B cell (primary cell): ENCODE measurements at regions not wholly inside any gene's neighbourhood (a gene's known extent, or its start where the extent isn't known, plus 50 kb on each side); places are given as distances from the start of the nearest gene placed in this dataset.

Experiments used
- ATAC-seq: fragments of 200-7000 bp; cut with Tn5 transposase; one replicate; pipeline ENCODE4 v1.10.0; 2021; ENCODE audit warnings: low read depth, mild to moderate bottlenecking, moderate number of reproducible peaks, moderate library complexity
- CTCF ChIA-PET: fragments of 350-600 bp; sonication (Branson Sonifier 250); formaldehyde crosslinking; loops from one replicate; lab custom pipeline; 2021; ENCODE audit warnings: antibody characterized with exemption, inconsistent platforms; lab: Charles Lee
- POLR2A ChIA-PET: fragments of 350-600 bp; sonication (Branson Sonifier 250); formaldehyde crosslinking; loops from one replicate; lab custom pipeline; 2021; ENCODE audit warnings: antibody characterized with exemption; lab: Charles Lee
- DNase-seq: peaks from one replicate; pipeline ENCODE4 v3.0.0; 2013
- H2AFZ ChIP-seq: 2 replicates; pipeline ENCODE4 v1.6.1; 2012; ENCODE audit warnings: mild to moderate bottlenecking, low read depth, low read length; ENCODE audit not compliant: insufficient read depth, poor library complexity, severe bottlenecking
- H3K27ac ChIP-seq, 2 donors: 1 replicate in 1 of 2; 2 replicates in 1 of 2; pipeline ENCODE4 v1.5.1; 2012 to 2013; ENCODE audit warnings: low read length in 2 of 2, mild to moderate bottlenecking in 2 of 2, moderate library complexity in 1 of 2
- H3K27me3 ChIP-seq, 4 experiments: fragments of 200-600 bp in 1 of 4; sonication (generic) in 1 of 4; replicated peaks in 1 of 4; 1 replicate in 2 of 4; 2 replicates in 2 of 4; pipeline versions ENCODE4 v1.6.1 to v1.7.0; 2013 to 2016; ENCODE audit warnings: low read length in 3 of 4, mild to moderate bottlenecking in 2 of 4, mixed read lengths in 1 of 4, moderate library complexity in 1 of 4; ENCODE audit not compliant: insufficient read depth in 4 of 4, control insufficient read depth in 3 of 4; ENCODE audit errors: control extremely low read depth in 1 of 4
- H3K36me3 ChIP-seq, 2 experiments: replicated peaks in 1 of 2; 1 replicate in 1 of 2; 2 replicates in 1 of 2; pipeline versions ENCODE4 v1.6.1 to v1.7.1; 2013; ENCODE audit warnings: low read length in 1 of 2; ENCODE audit not compliant: insufficient read depth in 2 of 2, control insufficient read depth in 1 of 2; ENCODE audit errors: control extremely low read depth in 1 of 2, extremely low read depth in 1 of 2
- H3K4me1 ChIP-seq, 2 donors: fragments of 200-600 bp in 1 of 2; sonication (generic) in 1 of 2; 1 replicate in 1 of 2; 2 replicates in 1 of 2; pipeline versions ENCODE4 v1.5.1 to v1.6.1; 2013 to 2017; ENCODE audit warnings: low read length in 2 of 2; ENCODE audit not compliant: control insufficient read depth in 2 of 2, insufficient read depth in 2 of 2
- H3K4me2 ChIP-seq: replicated peaks from 2 replicates; pipeline ENCODE3; 2012; ENCODE audit warnings: mild to moderate bottlenecking, low read depth, low read length; ENCODE audit not compliant: poor library complexity, severe bottlenecking
- H3K4me3 ChIP-seq, 5 experiments: fragments of 200-600 bp in 1 of 5; sonication (generic) in 1 of 5; 1 replicate in 3 of 5; 2 replicates in 2 of 5; pipeline versions ENCODE4 v1.5.1 to v1.7.0; 2011 to 2016; ENCODE audit warnings: low read length in 4 of 5, mild to moderate bottlenecking in 4 of 5, low read depth in 2 of 5, control low read depth in 1 of 5, moderate library complexity in 1 of 5; ENCODE audit not compliant: insufficient read depth in 1 of 5; ENCODE audit errors: control extremely low read depth in 1 of 5, extremely low read depth in 1 of 5
- H3K79me2 ChIP-seq: fragments of 200-600 bp; sonication (generic); one replicate; pipeline ENCODE4 v1.6.0; 2016; ENCODE audit warnings: low read length; ENCODE audit not compliant: control insufficient read depth, insufficient read depth
- H3K9ac ChIP-seq: fragments of 200-600 bp; sonication (generic); 2 replicates; pipeline ENCODE4 v1.6.1; 2017; ENCODE audit warnings: mild to moderate bottlenecking, low read length, moderate library complexity
- H3K9me3 ChIP-seq, 3 donors: one replicate each; pipeline versions ENCODE4 v1.6.1 to v1.7.1; 2013; ENCODE audit warnings: low read length in 2 of 3; ENCODE audit not compliant: control insufficient read depth in 2 of 3, insufficient read depth in 1 of 3; ENCODE audit errors: control extremely low read depth in 1 of 3
- H4K20me1 ChIP-seq: 2 replicates; pipeline ENCODE4 v1.6.0; 2012; ENCODE audit warnings: mild to moderate bottlenecking, low read length; ENCODE audit not compliant: insufficient read depth, control insufficient read depth, poor library complexity, severe bottlenecking
- H3K27ac Mint-ChIP-seq: one replicate; pipeline ENCODE4 v1.8.0; 2021; ENCODE audit warnings: mixed read lengths
- H3K27me3 Mint-ChIP-seq: one replicate; pipeline ENCODE4 v1.8.0; 2021; ENCODE audit warnings: mixed read lengths
- H3K4me1 Mint-ChIP-seq: one replicate; pipeline ENCODE4 v1.8.0; 2021; ENCODE audit warnings: mixed read lengths
- H3K4me3 Mint-ChIP-seq: one replicate; pipeline ENCODE4 v1.8.0; 2021; ENCODE audit warnings: mixed read lengths
- H3K9me3 Mint-ChIP-seq: one replicate; pipeline ENCODE4 v1.8.0; 2022; ENCODE audit warnings: mixed read lengths; ENCODE audit not compliant: insufficient read depth
- EZH2 ChIP-seq: IDR thresholded peaks from 2 replicates; pipeline ENCODE4 v1.6.1; 2012; ENCODE audit warnings: borderline replicate concordance, low read depth, mild to moderate bottlenecking, moderate library complexity, low read length; ENCODE audit not compliant: insufficient read depth, poor library complexity, severe bottlenecking
- WGBS: methylation state at CpG from one replicate; pipeline ENCODE4 v1.1.5; 2013; ENCODE audit warnings: missing lambda C conversion rate; ENCODE audit not compliant: insufficient coverage; 5-methylcytosine and 5-hydroxymethylcytosine counted together
- intact Hi-C: fragments of 100-400 bp; cut with micrococcal nuclease; formaldehyde crosslinking; loops from one replicate; pipeline ENCODE4 v1.10.0; 2022
- TF ChIP-seq, protein P1 (sequence below): fragments of 200-600 bp; IDR thresholded peaks from one replicate; pipeline ENCODE4 v1.8.0; 2022; ENCODE audit warnings: antibody characterized with exemption, mild to moderate bottlenecking

DNA sequence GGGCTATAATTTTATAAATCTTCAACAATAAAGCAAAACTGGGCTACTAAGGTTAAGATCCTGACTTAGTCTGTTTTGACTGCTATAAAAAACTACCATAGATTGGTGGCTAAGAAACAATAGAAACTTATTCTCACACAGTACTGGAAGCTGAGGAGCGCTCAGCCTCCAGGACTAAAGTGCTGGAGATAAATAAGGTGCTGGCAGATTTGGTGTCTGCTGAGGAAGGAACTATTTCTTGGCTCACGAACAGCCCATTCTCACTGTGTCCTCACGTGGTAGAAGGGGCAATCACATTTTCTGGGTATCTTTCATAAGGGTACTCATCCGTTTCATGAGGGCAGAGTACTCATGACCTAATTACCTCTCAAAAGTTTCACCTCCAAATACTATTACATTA, 166.8 kb upstream of the CBLB start:
- peaks cover 4% of the 10 kb centered on the region for H3K9me3 Mint-ChIP-seq
- intact Hi-C loops, result no loop called here
- H3K4me3 Mint-ChIP-seq, result no peak overlapping the region
- Histone ChIP-seq H4K20me1 (no peaks in the 10 kb centered on the region), H3K4me3 (no peak overlapping the region), H3K9ac (no peak overlapping the region), H3K27ac (no peak overlapping the region), H3K4me2 (no peak overlapping the region), H2AFZ (no peak overlapping the region), H3K36me3 (no peaks in the 10 kb centered on the region), H3K9me3 (peaks cover 0 to 4% (median 0%) of the 10 kb centered on the region in 3 donors), H3K79me2 (no peaks in the 10 kb centered on the region), H3K4me1 (no peaks in the 10 kb centered on the region), H3K27me3 (no peaks in the 10 kb centered on the region)
- TF ChIP-seq, protein P1, sequence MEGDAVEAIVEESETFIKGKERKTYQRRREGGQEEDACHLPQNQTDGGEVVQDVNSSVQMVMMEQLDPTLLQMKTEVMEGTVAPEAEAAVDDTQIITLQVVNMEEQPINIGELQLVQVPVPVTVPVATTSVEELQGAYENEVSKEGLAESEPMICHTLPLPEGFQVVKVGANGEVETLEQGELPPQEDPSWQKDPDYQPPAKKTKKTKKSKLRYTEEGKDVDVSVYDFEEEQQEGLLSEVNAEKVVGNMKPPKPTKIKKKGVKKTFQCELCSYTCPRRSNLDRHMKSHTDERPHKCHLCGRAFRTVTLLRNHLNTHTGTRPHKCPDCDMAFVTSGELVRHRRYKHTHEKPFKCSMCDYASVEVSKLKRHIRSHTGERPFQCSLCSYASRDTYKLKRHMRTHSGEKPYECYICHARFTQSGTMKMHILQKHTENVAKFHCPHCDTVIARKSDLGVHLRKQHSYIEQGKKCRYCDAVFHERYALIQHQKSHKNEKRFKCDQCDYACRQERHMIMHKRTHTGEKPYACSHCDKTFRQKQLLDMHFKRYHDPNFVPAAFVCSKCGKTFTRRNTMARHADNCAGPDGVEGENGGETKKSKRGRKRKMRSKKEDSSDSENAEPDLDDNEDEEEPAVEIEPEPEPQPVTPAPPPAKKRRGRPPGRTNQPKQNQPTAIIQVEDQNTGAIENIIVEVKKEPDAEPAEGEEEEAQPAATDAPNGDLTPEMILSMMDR, result no peak
- TF ChIP-seq EZH2, result no peak
- 83% methylated on average over 1 of the region's 4 CpGs for WGBS
- ChIA-PET CTCF (no interaction called here), POLR2A (no interaction called here)
- no peaks in the 10 kb centered on the region for H3K4me1 Mint-ChIP-seq
- DNase-seq (no peak), ATAC-seq (no peak)
- H3K27ac Mint-ChIP-seq, result no peak overlapping the region
- H3K27me3 Mint-ChIP-seq, result no peaks in the 10 kb centered on the region

DNA sequence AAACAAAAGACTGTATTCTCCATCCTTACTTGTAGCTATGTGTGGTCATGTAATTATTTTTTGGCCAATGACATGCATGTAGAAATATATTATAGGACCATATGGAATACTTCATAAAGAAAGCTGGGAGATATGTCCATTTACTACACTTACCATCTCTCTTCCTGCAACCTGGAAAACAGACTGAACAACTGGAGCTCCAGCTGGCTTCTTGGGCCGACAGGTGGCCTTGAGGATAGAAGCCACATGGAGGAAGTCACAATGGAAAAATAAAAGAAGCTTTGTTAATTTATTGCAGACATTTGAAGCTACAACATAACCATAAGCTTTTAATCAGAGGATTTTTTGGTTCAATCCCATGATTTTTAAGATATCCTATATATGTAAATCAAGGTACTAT, 167.9 kb upstream of the CBLB start:
- H3K79me2 ChIP-seq, result no peaks in the 10 kb centered on the region
- H3K9me3 ChIP-seq, result peaks cover 0 to 4% (median 0%) of the 10 kb centered on the region in 3 donors
- no peaks in the 10 kb centered on the region for H3K36me3 ChIP-seq
- H3K27ac Mint-ChIP-seq, result no peak overlapping the region
- no peak overlapping the region for H3K4me2 ChIP-seq
- intact Hi-C loops, result no loop called here
- ATAC-seq, result no peak
- no CpG with 5 or more reads among the region's 1 CpG for WGBS
- H4K20me1 ChIP-seq, result no peaks in the 10 kb centered on the region
- no peak overlapping the region for H3K9ac ChIP-seq
- H3K27ac ChIP-seq, result no peak overlapping the region
- ChIA-PET POLR2A (no interaction called here), CTCF (interaction anchor here (0.6 kb wide), 1 partner anchor 21 kb away, joined by 4 read pairs; no protein-coding TSS in a partner anchor)
- H3K4me1 Mint-ChIP-seq, result no peaks in the 10 kb centered on the region
- peaks cover 4% of the 10 kb centered on the region for H3K9me3 Mint-ChIP-seq
- no peaks in the 10 kb centered on the region for H3K4me1 ChIP-seq
- no peak for DNase-seq
- no peak overlapping the region for H3K4me3 Mint-ChIP-seq
- H2AFZ ChIP-seq, result no peak overlapping the region
- TF ChIP-seq, protein P1, result no peak
- TF ChIP-seq EZH2, result no peak
- no peaks in the 10 kb centered on the region for H3K27me3 Mint-ChIP-seq
- no peaks in the 10 kb centered on the region for H3K27me3 ChIP-seq
- no peak overlapping the region for H3K4me3 ChIP-seq
